ENCODE measurements at regions not wholly inside any gene's neighbourhood (a gene's known extent, or its start where the extent isn't known, plus 50 kb on each side); places are given as distances from the start of the nearest gene placed in this dataset.

GRCh38 chr12:111160350-111161241, 208.3 kb downstream of the PHETA1 start:
- DNase-seq (ENCODE audit: low read depth), result no peak
- in situ Hi-C loops (cut with HindIII; ENCODE audit: low sequenced_read_pairs), result no loop called here
- no peak overlapping the region for H3K4me3 ChIP-seq (ENCODE audit: low read depth, low read length)
- TF ChIP-seq CTCF (IDR thresholded peaks at IDR 0.05; ENCODE audit: low read depth, low read length, missing control alignments), result no peak

GRCh38 chr12:111158992-111159391, 209.9 kb downstream of the PHETA1 start:
- TF ChIP-seq CTCF (IDR thresholded peaks at IDR 0.05; ENCODE audit: low read depth, low read length, missing control alignments), result no peak
- no peak overlapping the region for H3K4me3 ChIP-seq (ENCODE audit: low read depth, low read length)
- DNase-seq (ENCODE audit: low read depth), result no peak
- in situ Hi-C loops (cut with HindIII; ENCODE audit: low sequenced_read_pairs), result no loop called here

GRCh38 chr12:111157486-111157885, 211.4 kb downstream of the PHETA1 start:
- in situ Hi-C loops (cut with HindIII; ENCODE audit: low sequenced_read_pairs), result no loop called here
- TF ChIP-seq CTCF (IDR thresholded peaks at IDR 0.05; ENCODE audit: low read depth, low read length, missing control alignments), result no peak

GRCh38 chr12:111156304-111156703, 212.6 kb downstream of the PHETA1 start:
- DNase-seq (ENCODE audit: low read depth), result no peak
- H3K4me3 ChIP-seq (ENCODE audit: low read depth, low read length), result no peak overlapping the region
- in situ Hi-C loops (cut with HindIII; ENCODE audit: low sequenced_read_pairs), result no loop called here
- TF ChIP-seq CTCF (IDR thresholded peaks at IDR 0.05; ENCODE audit: low read depth, low read length, missing control alignments), result no peak

More at GRCh38 chr12:111157486-111157885, 211.4 kb downstream of the PHETA1 start:
- no peak for DNase-seq (ENCODE audit: low read depth)
- no peak overlapping the region for H3K4me3 ChIP-seq (ENCODE audit: low read depth, low read length)

- in situ Hi-C loops (cut with HindIII; ENCODE audit: low sequenced_read_pairs), result no loop called here
- H3K4me3 ChIP-seq (ENCODE audit: low read depth, low read length), result no peak overlapping the region
- TF ChIP-seq CTCF (IDR thresholded peaks at IDR 0.05; ENCODE audit: low read depth, low read length, missing control alignments), result no peak
- DNase-seq (ENCODE audit: low read depth), result no peak
Observed at GRCh38 chr12:111155521-111155920, 213.4 kb downstream of the PHETA1 start.

GRCh38 chr12:111155020-111155419, 213.9 kb downstream of the PHETA1 start:
- in situ Hi-C loops (cut with HindIII; ENCODE audit: low sequenced_read_pairs), result no loop called here
- TF ChIP-seq CTCF (IDR thresholded peaks at IDR 0.05; ENCODE audit: low read depth, low read length, missing control alignments), result no peak
- no peak overlapping the region for H3K4me3 ChIP-seq (ENCODE audit: low read depth, low read length)
- DNase-seq (ENCODE audit: low read depth), result no peak

All from astrocyte of the cerebellum (primary cell).